GM19468 (cell line): ENCODE measurements at regions not wholly inside any gene's neighbourhood (a gene's known extent, or its start where the extent isn't known, plus 50 kb on each side); places are given as distances from the start of the nearest gene placed in this dataset.

Experiments used
- ATAC-seq: cut with Tn5 transposase; IDR thresholded peaks from one replicate; pipeline ENCODE4 v1.9.1; 2021; ENCODE audit warnings: mild to moderate bottlenecking, moderate library complexity, moderate number of reproducible peaks; ENCODE audit not compliant: unreplicated experiment; ENCODE audit errors: extremely low read depth

- ATAC-seq, result no peak
Observed at GRCh38 chr4:122517345-122517744, 60.8 kb upstream of the IL2 start.

GRCh38 chr4:122516376-122516775 lies 59.9 kb upstream of the IL2 start:
- no peak for ATAC-seq

DNA sequence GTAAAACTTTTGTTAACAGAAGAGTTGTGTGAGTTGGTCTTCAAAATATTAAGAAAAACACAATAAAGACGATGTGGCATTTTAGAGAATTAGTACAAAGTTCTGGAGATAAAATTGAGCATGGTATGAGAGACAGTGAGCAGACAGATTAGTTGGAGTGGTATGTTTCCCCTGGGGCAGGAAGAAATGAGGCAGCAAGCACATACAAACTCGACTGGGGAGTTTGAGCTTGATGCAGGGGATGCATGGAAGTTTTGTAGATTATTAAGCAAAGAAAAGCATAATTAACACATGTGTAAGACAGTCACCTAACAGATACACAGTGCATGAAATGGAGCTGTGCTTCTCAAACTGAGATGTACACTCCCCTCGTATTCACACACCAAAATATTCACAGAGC lies 58.1 kb upstream of the IL2 start:
- ATAC-seq, result no peak

GRCh38 chr4:122512430-122512829 lies 55.9 kb upstream of the IL2 start:
- ATAC-seq, result no peak

DNA sequence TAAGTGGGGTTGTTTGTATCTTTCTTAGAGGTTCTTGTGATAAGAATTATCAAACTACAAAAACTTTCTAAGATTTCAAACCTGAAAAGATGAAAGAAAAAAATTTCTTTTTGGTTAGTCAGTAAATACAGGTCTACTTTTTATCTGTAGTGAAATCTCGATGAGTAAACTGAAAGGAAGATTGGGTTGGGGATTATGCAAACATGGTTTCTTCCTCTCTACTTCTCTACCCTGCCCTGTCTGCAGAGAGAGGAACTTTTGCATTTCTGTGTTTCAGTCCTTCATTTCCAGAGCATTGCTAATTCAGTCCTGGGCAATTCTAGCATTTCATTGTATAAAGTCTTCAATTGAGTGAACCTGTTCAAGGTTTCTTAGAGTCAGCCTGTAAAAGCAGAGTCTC lies 51.6 kb upstream of the IL2 start:
- ATAC-seq, result no peak
